Omental fat pad (tissue), 3 donors: ENCODE measurements at regions not wholly inside any gene's neighbourhood (a gene's known extent, or its start where the extent isn't known, plus 50 kb on each side); places are given as distances from the start of the nearest gene placed in this dataset.
A peak's percentile ranks its signal among the peaks of the same experiment; 100 is the strongest.
"Not testable (repeated sequence)": the region's sequence is repeated elsewhere in the genome, so short reads cannot be mapped to it uniquely, and the experiment has no call there.

ENCODE experiments used
- ATAC-seq: fragments of 150-250 bp; one replicate; pipeline ENCODE4 v1.9.1; 2016; ENCODE audit warnings: mild to moderate bottlenecking, moderate library complexity; ENCODE audit not compliant: low FRiP score
- DNase-seq: peaks from one replicate; pipeline ENCODE4 v3.0.0-alpha.2; 2019; ENCODE audit warnings: low spot score
- TF ChIP-seq, protein P1 (sequence below), 3 donors: fragments of 450-650 bp; IDR thresholded peaks; one replicate each; pipeline ENCODE4 v1.5.1; 2016 to 2017; ENCODE audit warnings: antibody characterized with exemption in 3 of 3, mild to moderate bottlenecking in 3 of 3, moderate library complexity in 2 of 3

DNA sequence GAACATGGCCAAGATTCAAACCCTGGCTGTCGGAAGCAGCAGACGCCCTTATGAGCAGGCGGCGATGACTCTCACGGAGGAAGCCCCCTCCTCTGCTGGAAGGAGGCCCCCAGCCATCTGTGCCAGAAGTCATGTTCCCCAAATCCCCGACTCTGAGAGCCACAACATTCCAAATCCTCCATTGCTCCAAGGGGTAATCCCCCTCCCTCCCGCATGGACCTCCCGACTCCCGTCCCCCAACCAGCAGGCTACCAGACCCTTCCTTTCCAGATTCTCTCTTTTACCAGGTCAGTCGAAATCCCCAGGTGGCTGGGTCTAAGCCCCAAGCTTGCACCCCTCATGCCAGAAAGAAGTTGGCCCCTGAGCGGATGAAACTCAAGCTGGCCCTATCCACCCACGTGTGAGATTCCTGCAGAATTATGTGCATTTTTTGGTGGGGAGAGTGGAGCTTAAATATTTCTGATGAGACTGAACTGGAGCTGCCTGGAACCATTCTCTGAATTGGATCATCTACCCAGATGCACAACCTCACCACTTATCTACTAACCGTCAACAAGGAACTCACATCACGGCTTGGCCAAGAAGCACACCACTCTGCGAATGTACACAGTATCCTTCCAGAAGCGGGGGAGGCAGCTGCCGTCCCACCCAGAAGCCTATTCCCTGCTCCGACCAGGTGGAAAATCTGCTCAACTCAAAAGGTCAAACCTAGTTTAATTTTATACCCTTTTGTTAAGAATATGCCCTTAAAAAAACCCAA, 283.5 kb downstream of the C16orf95 start:
- ATAC-seq = no peak
- TF ChIP-seq, protein P1, sequence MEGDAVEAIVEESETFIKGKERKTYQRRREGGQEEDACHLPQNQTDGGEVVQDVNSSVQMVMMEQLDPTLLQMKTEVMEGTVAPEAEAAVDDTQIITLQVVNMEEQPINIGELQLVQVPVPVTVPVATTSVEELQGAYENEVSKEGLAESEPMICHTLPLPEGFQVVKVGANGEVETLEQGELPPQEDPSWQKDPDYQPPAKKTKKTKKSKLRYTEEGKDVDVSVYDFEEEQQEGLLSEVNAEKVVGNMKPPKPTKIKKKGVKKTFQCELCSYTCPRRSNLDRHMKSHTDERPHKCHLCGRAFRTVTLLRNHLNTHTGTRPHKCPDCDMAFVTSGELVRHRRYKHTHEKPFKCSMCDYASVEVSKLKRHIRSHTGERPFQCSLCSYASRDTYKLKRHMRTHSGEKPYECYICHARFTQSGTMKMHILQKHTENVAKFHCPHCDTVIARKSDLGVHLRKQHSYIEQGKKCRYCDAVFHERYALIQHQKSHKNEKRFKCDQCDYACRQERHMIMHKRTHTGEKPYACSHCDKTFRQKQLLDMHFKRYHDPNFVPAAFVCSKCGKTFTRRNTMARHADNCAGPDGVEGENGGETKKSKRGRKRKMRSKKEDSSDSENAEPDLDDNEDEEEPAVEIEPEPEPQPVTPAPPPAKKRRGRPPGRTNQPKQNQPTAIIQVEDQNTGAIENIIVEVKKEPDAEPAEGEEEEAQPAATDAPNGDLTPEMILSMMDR (IDR thresholded peaks at IDR 0.05) = no peak
- DNase-seq = no peak

DNA sequence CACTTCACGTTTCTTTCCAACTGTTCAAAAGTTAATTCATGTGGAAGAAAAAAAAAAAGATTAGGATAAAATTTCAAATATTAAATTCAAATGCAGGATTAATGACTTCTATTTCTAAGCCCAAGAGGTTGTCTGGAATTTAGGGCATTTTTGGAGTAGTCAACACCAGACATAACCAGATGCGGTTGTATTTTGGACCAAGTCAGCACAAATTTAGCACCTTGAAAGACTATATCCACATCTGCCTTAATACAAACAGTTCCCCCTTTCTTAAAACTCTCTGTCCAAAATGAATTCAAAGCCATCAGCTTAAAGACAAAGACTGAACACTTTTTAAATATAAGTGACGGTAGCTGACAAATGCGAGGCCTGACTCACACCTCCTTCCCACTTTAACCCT, 282.9 kb downstream of the C16orf95 start:
- DNase-seq (no peak), ATAC-seq (no peak)
- TF ChIP-seq, protein P1 (IDR thresholded peaks at IDR 0.05) = no peak

DNA sequence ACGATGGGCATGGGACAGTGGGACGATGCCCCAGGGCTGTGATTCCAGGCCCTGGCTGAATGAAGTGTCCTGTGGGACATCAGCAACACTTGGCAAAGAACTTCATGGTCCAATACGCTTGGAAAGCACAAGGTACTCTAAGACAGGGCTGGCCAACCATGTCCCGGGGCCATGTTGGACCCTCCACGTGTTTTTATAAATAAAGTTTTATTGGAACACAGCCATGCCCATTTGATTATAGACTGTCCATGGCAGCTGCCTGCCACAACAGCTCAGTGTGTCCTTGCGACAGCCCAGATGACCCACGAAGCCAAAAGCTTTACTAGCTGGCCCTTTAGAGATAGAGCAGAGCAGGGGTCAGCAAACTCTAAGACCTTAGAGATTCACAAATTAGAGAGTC, 282.1 kb downstream of the C16orf95 start:
- ATAC-seq (no peak), DNase-seq (no peak)
- TF ChIP-seq, protein P1 (IDR thresholded peaks at IDR 0.05) = no peak

DNA sequence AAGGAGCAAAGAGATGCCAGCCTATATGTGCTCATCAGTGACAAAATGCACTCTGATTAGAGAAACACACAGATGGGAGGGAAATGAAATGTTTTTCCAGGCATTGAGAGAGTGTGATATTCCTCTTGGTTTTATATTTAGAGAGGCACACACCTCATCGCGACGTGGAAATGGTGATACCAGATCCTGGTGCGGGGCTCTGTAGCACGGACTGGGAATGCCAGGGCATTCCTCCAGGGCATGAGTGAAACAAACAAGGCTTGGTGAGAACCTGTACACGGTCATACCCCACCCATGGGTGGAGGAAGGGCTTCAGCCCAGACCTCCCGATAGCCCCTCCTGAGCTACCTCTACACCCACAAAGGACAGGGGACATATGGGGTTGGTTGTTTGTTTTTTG, 280.2 kb downstream of the C16orf95 start:
- ATAC-seq (no peak), DNase-seq (no peak)
- TF ChIP-seq, protein P1 (IDR thresholded peaks at IDR 0.05) = no peak

DNA sequence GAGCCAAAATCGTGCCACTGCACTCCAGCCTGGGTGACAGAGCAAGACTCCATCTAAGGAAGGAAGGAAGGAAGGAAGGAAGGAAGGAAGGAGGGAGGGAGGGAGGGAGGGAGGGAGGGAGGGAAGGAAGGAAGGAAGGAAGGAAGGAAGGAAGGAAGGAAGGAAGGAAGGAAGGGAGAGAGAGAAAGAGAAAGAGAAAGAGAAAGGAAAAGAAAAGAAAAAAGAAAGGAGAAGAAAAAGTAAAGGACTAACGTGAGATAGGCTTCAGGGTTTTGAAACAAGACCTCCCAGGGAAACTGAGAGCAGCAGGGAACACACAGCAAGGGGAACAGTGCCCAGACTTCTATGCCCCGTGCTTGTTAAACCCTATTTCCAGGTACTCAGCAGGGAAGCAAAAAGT, 278.7 kb downstream of the C16orf95 start:
- ATAC-seq, DNase-seq: not testable (repeated sequence)

DNA sequence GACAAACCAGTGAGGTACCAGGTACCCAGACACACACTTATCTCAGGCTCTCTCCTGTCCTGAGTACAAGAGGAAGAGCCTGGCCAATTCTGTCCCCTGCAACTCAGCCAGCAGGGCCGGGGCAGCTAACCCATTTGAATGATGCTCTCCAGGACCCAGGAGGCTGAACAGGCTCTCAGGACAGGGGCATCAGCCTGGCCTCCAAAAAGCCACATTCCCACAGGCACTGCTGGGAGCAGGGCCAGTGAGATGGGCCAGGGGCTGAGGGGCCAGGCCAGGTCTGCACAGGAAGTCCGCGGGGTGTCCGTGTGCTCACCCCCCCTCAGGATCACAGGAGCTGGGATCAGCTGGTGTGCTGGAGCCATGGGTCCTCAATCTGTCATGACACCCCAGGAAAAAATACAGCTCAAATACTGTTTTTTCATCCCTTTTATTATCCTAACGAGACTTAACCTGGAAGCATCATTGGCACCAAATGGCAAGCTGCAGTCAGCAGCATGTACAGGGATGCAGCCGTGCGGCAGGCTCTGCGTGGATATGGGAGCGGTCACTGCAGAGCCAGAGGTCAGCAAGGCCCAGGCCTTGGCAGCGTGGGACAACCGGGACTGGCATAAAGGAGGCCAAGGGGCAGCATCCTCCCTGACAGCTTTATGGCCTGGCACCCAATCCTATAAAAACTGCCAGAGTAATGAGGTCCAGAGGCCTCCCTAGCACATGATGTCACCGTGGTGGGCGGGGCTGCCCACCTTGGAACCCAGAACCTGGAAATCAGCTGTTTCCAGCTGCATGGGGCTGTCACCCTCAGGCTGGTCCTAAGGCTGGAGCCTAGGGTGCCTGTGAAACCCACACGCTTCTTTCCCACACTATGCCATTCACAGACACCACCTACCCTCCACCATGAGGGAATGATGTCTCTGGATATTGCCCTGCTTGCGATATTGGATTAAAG, 276.7 kb downstream of the C16orf95 start:
- ATAC-seq (no peak), DNase-seq (no peak)

DNA sequence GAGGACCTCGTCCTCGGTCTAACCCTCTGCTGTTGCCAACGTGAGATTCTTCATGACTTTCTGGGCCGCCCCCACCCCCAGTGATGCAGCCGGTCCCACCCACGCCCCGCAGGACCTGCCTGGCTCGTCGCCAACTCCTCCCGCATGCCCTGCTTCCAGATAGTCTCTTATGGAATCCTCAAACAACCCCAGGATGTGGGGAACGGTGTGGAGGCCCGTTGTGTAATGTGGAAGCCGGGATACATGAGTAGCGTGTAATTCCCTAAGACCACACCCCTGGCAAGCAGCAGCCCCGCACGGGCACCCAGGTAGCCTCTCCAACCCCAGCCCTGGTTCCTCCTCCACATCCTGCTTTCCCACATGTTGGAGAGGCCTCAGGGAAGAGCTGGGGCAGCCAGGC, 275.9 kb downstream of the C16orf95 start:
- no peak for DNase-seq
- TF ChIP-seq, protein P1 (IDR thresholded peaks at IDR 0.05) = no peak

More for the DNA sequence above, 276.7 kb downstream of the C16orf95 start:
- TF ChIP-seq, protein P1 (IDR thresholded peaks at IDR 0.05) = no peak

More for the DNA sequence above, 275.9 kb downstream of the C16orf95 start:
- peak; percentile 39 for ATAC-seq
